Right lung (tissue), 2 donors: ENCODE measurements at regions not wholly inside any gene's neighbourhood (a gene's known extent, or its start where the extent isn't known, plus 50 kb on each side); places are given as distances from the start of the nearest gene placed in this dataset.

Experiments
- DNase-seq, 2 donors: peaks; one replicate each; pipeline ENCODE4 v3.0.0-alpha.2; 2013

GRCh38 chr2:64196963-64197362 lies 52.7 kb upstream of the PELI1 start:
- no peak for DNase-seq

- DNase-seq: no peak
Observed at GRCh38 chr2:64201151-64201550, 56.9 kb upstream of the PELI1 start.

- DNase-seq: peak; percentile 89 to 92
Observed at GRCh38 chr2:64202206-64202845, 58.1 kb upstream of the PELI1 start.

GRCh38 chr2:64203131-64203857 lies 59.1 kb upstream of the PELI1 start:
- DNase-seq: peak in 1 of 2 donors; percentile 59

GRCh38 chr2:64203858-64204632 lies 59.8 kb upstream of the PELI1 start:
- peak in 1 of 2 donors; percentile 66 for DNase-seq

GRCh38 chr2:64204703-64205102 lies 60.5 kb upstream of the PELI1 start:
- DNase-seq: no peak

- no peak for DNase-seq
Observed at GRCh38 chr2:64205415-64205814, 61.2 kb upstream of the PELI1 start.

GRCh38 chr2:64207573-64207972 lies 63.4 kb upstream of the PELI1 start:
- no peak for DNase-seq

GRCh38 chr2:64210816-64211215 lies 66.6 kb upstream of the PELI1 start:
- DNase-seq: no peak

GRCh38 chr2:64211276-64211921 lies 67.2 kb upstream of the PELI1 start:
- DNase-seq: no peak

- no peak for DNase-seq
Observed at GRCh38 chr2:64212346-64212745, 68.1 kb upstream of the PELI1 start.

- no peak for DNase-seq
Observed at GRCh38 chr2:64212801-64213321, 68.6 kb upstream of the PELI1 start.

- DNase-seq: no peak
Observed at GRCh38 chr2:64213532-64214275, 69.5 kb upstream of the PELI1 start.

- DNase-seq: peak in 1 of 2 donors; percentile 18
Observed at GRCh38 chr2:64214281-64215115, 70.3 kb upstream of the PELI1 start.

GRCh38 chr2:64217198-64217869 lies 73.1 kb upstream of the PELI1 start:
- no peak for DNase-seq

GRCh38 chr2:64218137-64218802 lies 74.0 kb upstream of the PELI1 start:
- DNase-seq: no peak

GRCh38 chr2:64219149-64219548 lies 74.9 kb upstream of the PELI1 start:
- DNase-seq: no peak

GRCh38 chr2:64220265-64220664 lies 76.0 kb upstream of the PELI1 start:
- DNase-seq: no peak
